ENCODE measurements at regions not wholly inside any gene's neighbourhood (a gene's known extent, or its start where the extent isn't known, plus 50 kb on each side); places are given as distances from the start of the nearest gene placed in this dataset.

GRCh38 chr7:145398758-145399157 is 562.9 kb upstream of the TPK1 start:
- ATAC-seq (ENCODE audit: insufficient number of reproducible peaks, low FRiP score, low read depth) (no peak), DNase-seq (ENCODE audit: low spot score) (no peak)
- H3K27ac ChIP-seq, result no peak overlapping the region
- TF ChIP-seq, protein P1, sequence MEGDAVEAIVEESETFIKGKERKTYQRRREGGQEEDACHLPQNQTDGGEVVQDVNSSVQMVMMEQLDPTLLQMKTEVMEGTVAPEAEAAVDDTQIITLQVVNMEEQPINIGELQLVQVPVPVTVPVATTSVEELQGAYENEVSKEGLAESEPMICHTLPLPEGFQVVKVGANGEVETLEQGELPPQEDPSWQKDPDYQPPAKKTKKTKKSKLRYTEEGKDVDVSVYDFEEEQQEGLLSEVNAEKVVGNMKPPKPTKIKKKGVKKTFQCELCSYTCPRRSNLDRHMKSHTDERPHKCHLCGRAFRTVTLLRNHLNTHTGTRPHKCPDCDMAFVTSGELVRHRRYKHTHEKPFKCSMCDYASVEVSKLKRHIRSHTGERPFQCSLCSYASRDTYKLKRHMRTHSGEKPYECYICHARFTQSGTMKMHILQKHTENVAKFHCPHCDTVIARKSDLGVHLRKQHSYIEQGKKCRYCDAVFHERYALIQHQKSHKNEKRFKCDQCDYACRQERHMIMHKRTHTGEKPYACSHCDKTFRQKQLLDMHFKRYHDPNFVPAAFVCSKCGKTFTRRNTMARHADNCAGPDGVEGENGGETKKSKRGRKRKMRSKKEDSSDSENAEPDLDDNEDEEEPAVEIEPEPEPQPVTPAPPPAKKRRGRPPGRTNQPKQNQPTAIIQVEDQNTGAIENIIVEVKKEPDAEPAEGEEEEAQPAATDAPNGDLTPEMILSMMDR (IDR thresholded peaks at IDR 0.05), result no peak
- H3K36me3 ChIP-seq, result no peaks in the 10 kb centered on the region
- peaks cover 5% of the 10 kb centered on the region for H3K9me3 ChIP-seq
- H3K27me3 ChIP-seq (replicated peaks; ENCODE audit: insufficient read depth), result no peaks in the 10 kb centered on the region
- H3K4me3 ChIP-seq, result no peak overlapping the region
- H3K4me1 ChIP-seq (ENCODE audit: control insufficient read depth in 1 of 2, low read depth in 2 of 2), result no peaks in the 10 kb centered on the region

DNA sequence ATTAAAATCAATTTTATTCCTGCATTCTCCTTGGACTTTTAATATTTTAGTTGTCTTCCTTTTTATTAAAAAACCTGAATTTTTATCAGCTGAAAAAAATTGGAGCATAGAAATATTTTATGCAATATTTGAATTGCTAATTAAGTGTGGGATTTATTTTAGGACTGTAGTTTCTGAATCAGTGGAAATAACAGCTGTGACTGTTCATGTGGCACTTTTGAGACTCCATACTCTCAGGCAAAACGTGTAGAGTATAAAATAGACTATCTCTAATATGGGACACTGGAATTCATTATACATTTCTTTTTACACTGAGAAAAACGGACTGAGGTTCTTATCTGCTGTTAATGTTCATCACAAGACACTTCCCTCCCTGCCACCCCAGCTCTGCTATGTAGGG is 558.3 kb upstream of the TPK1 start:
- no peaks in the 10 kb centered on the region for H3K9me3 ChIP-seq
- no peak overlapping the region for H3K27ac ChIP-seq
- DNase-seq (ENCODE audit: low spot score) (no peak), ATAC-seq (ENCODE audit: insufficient number of reproducible peaks, low FRiP score, low read depth) (no peak)
- H3K4me3 ChIP-seq, result no peak overlapping the region
- no peaks in the 10 kb centered on the region for H3K4me1 ChIP-seq (ENCODE audit: control insufficient read depth in 1 of 2, low read depth in 2 of 2)
- no peaks in the 10 kb centered on the region for H3K27me3 ChIP-seq (replicated peaks; ENCODE audit: insufficient read depth)
- TF ChIP-seq, protein P1 (IDR thresholded peaks at IDR 0.05), result no peak
- H3K36me3 ChIP-seq, result no peaks in the 10 kb centered on the region

DNA sequence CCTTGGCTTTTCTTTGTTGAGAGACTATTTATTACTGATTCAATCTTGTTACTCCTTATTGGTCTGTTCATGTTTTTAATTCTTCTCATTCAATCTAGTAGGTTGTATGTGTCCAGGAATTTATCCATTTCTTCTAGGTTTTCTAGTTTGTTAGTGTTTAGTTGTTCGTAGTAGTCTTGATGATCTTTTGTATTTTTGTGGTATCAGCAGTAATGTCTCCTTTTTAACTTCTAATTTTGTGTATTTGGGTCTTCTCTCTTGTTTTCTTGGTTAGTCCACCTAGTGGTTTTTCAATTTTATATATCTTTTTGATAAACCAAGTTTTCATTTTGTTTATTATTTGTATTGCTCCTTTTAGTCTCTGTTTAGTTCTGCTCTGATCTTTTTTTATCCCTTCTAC is 546.9 kb upstream of the TPK1 start:
- no peak overlapping the region for H3K27ac ChIP-seq
- DNase-seq (ENCODE audit: low spot score), result no peak
- no peak for ATAC-seq (ENCODE audit: insufficient number of reproducible peaks, low FRiP score, low read depth)
- TF ChIP-seq, protein P1 (IDR thresholded peaks at IDR 0.05), result no peak
- H3K4me1 ChIP-seq (ENCODE audit: control insufficient read depth in 1 of 2, low read depth in 2 of 2), result no peaks in the 10 kb centered on the region
- no peaks in the 10 kb centered on the region for H3K36me3 ChIP-seq
- peaks cover 6% of the 10 kb centered on the region for H3K9me3 ChIP-seq
- no peak overlapping the region for H3K4me3 ChIP-seq
- no peaks in the 10 kb centered on the region for H3K27me3 ChIP-seq (replicated peaks; ENCODE audit: insufficient read depth)

DNA sequence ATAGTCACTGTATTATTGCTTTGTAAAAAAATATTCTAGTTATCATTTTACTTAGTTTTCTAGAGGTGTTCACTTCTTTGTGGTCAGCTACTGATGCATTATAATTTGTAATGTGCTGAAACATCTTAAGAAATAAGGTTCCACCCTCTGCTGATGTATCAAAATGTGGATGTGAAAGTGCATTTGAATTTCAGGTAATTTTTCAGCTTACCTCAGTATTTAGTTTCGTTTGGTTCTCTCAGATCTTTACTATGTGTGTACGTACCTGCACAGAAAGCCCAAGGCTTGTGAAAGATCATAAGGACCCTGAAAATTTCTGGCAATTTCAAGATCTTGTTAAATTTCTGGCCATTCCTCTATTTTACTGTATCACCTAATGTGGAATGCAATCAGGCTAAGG is 542.3 kb upstream of the TPK1 start:
- ATAC-seq (ENCODE audit: insufficient number of reproducible peaks, low FRiP score, low read depth), result no peak
- H3K36me3 ChIP-seq, result no peaks in the 10 kb centered on the region
- no peak overlapping the region for H3K27ac ChIP-seq
- no peak for DNase-seq (ENCODE audit: low spot score)
- H3K4me1 ChIP-seq (ENCODE audit: control insufficient read depth in 1 of 2, low read depth in 2 of 2), result no peaks in the 10 kb centered on the region
- H3K4me3 ChIP-seq, result no peak overlapping the region
- TF ChIP-seq, protein P1 (IDR thresholded peaks at IDR 0.05), result no peak
- H3K9me3 ChIP-seq, result no peaks in the 10 kb centered on the region
- H3K27me3 ChIP-seq (replicated peaks; ENCODE audit: insufficient read depth), result no peaks in the 10 kb centered on the region

- ATAC-seq (ENCODE audit: insufficient number of reproducible peaks, low FRiP score, low read depth) (no peak), DNase-seq (ENCODE audit: low spot score) (no peak)
- no peaks in the 10 kb centered on the region for H3K9me3 ChIP-seq
- H3K27ac ChIP-seq, result no peak overlapping the region
- H3K4me3 ChIP-seq, result no peak overlapping the region
- TF ChIP-seq, protein P1 (IDR thresholded peaks at IDR 0.05), result no peak
- H3K36me3 ChIP-seq, result no peaks in the 10 kb centered on the region
- no peaks in the 10 kb centered on the region for H3K4me1 ChIP-seq (ENCODE audit: control insufficient read depth in 1 of 2, low read depth in 2 of 2)
- H3K27me3 ChIP-seq (replicated peaks; ENCODE audit: insufficient read depth), result no peaks in the 10 kb centered on the region
These were observed 524.8 kb upstream of the TPK1 start for GRCh38 chr7:145360511-145361100.

Data from thoracic aorta (tissue), 2 donors.